Stimulated activated CD4-positive, alpha-beta T cell treated with anti-CD3 and anti-CD28 coated beads, Interleukin-4, amount 100 ng/mL, for 4 hours (primary cell): ENCODE measurements at regions not wholly inside any gene's neighbourhood (a gene's known extent, or its start where the extent isn't known, plus 50 kb on each side); places are given as distances from the start of the nearest gene placed in this dataset.

ENCODE experiments used
- DNase-seq, 2 experiments: peaks; one replicate each; pipeline ENCODE4 v3.0.0-alpha.2; 2020

- DNase-seq = no peak
These were observed 136.4 kb upstream of the PMFBP1 start for GRCh38 chr16:72308396-72308795.

GRCh38 chr16:72302332-72302731 lies 130.4 kb upstream of the PMFBP1 start:
- DNase-seq = no peak

GRCh38 chr16:72301523-72302236 lies 129.7 kb upstream of the PMFBP1 start:
- DNase-seq = no peak

- DNase-seq = no peak
These were observed 128.9 kb upstream of the PMFBP1 start for GRCh38 chr16:72300892-72301291.

GRCh38 chr16:72299684-72300243 lies 127.8 kb upstream of the PMFBP1 start:
- DNase-seq = no peak

GRCh38 chr16:72298961-72299360 lies 127.0 kb upstream of the PMFBP1 start:
- DNase-seq = no peak

GRCh38 chr16:72295914-72296313 lies 124.0 kb upstream of the PMFBP1 start:
- no peak for DNase-seq

- no peak for DNase-seq
These were observed 119.6 kb upstream of the PMFBP1 start for GRCh38 chr16:72291531-72291981.

- DNase-seq = no peak
These were observed 119.2 kb upstream of the PMFBP1 start for GRCh38 chr16:72291121-72291520.

GRCh38 chr16:72287649-72288048 lies 115.7 kb upstream of the PMFBP1 start:
- no peak for DNase-seq

GRCh38 chr16:72286936-72287620 lies 115.1 kb upstream of the PMFBP1 start:
- no peak for DNase-seq

GRCh38 chr16:72285728-72286127 lies 113.8 kb upstream of the PMFBP1 start:
- no peak for DNase-seq

- no peak for DNase-seq
These were observed 113.4 kb upstream of the PMFBP1 start for GRCh38 chr16:72285324-72285723.

GRCh38 chr16:72284042-72284789 lies 112.3 kb upstream of the PMFBP1 start:
- no peak for DNase-seq

- no peak for DNase-seq
These were observed 110.4 kb upstream of the PMFBP1 start for GRCh38 chr16:72282362-72282761.

- DNase-seq = no peak
These were observed 106.3 kb upstream of the PMFBP1 start for GRCh38 chr16:72278301-72278700.

- no peak for DNase-seq
These were observed 105.8 kb upstream of the PMFBP1 start for GRCh38 chr16:72277749-72278148.

- DNase-seq = no peak
These were observed 99.8 kb upstream of the PMFBP1 start for GRCh38 chr16:72271699-72272240.

GRCh38 chr16:72270531-72270930 lies 98.6 kb upstream of the PMFBP1 start:
- DNase-seq = no peak

GRCh38 chr16:72266836-72267235 lies 94.9 kb upstream of the PMFBP1 start:
- DNase-seq = no peak

- DNase-seq = no peak
These were observed 92.8 kb upstream of the PMFBP1 start for GRCh38 chr16:72264771-72265170.

GRCh38 chr16:72262711-72263110 lies 90.8 kb upstream of the PMFBP1 start:
- DNase-seq = no peak

- DNase-seq = no peak
These were observed 89.2 kb upstream of the PMFBP1 start for GRCh38 chr16:72261127-72261526.
